ENCODE measurements at regions not wholly inside any gene's neighbourhood (a gene's known extent, or its start where the extent isn't known, plus 50 kb on each side); places are given as distances from the start of the nearest gene placed in this dataset.
"Not testable (repeated sequence)": the region's sequence is repeated elsewhere in the genome, so short reads cannot be mapped to it uniquely, and the experiment has no call there.

- DNase-seq = no peak
These were observed 535.4 kb downstream of the ADRA2A start for GRCh38 chr10:111612273-111612672.

- no peak for DNase-seq
These were observed 549.4 kb downstream of the GPAM start for GRCh38 chr10:111634191-111634590.

GRCh38 chr10:111646021-111646420, 537.5 kb downstream of the GPAM start:
- DNase-seq = no peak

GRCh38 chr10:111648046-111648445, 535.5 kb downstream of the GPAM start:
- no peak for DNase-seq

GRCh38 chr10:111649080-111649479, 534.5 kb downstream of the GPAM start:
- DNase-seq = not testable (repeated sequence)

GRCh38 chr10:111650088-111650487, 533.5 kb downstream of the GPAM start:
- no peak for DNase-seq

- DNase-seq = no peak
These were observed 527.5 kb downstream of the GPAM start for GRCh38 chr10:111656066-111656465.

- no peak for DNase-seq
These were observed 505.8 kb downstream of the GPAM start for GRCh38 chr10:111677759-111678158.

- no peak for DNase-seq
These were observed 496.8 kb downstream of the GPAM start for GRCh38 chr10:111686796-111687195.

- no peak for DNase-seq
These were observed 484.9 kb downstream of the GPAM start for GRCh38 chr10:111698711-111699110.

- DNase-seq = no peak
These were observed 479.6 kb downstream of the GPAM start for GRCh38 chr10:111703986-111704385.

- DNase-seq = no peak
These were observed 478.5 kb downstream of the GPAM start for GRCh38 chr10:111705021-111705420.

GRCh38 chr10:111706331-111706730, 477.2 kb downstream of the GPAM start:
- DNase-seq = no peak

GRCh38 chr10:111707076-111707475, 476.5 kb downstream of the GPAM start:
- DNase-seq = no peak

GRCh38 chr10:111709603-111710002, 474.0 kb downstream of the GPAM start:
- DNase-seq = no peak

- DNase-seq = no peak
These were observed 467.5 kb downstream of the GPAM start for GRCh38 chr10:111716032-111716431.

- no peak for DNase-seq
These were observed 459.4 kb downstream of the GPAM start for GRCh38 chr10:111724121-111724520.

- no peak for DNase-seq
These were observed 458.5 kb downstream of the GPAM start for GRCh38 chr10:111725050-111725449.

- no peak for DNase-seq
These were observed 451.3 kb downstream of the GPAM start for GRCh38 chr10:111732166-111732785.

GRCh38 chr10:111739125-111739873, 444.3 kb downstream of the GPAM start:
- no peak for DNase-seq

GRCh38 chr10:111739874-111740139, 443.8 kb downstream of the GPAM start:
- DNase-seq = no peak

- no peak for DNase-seq
These were observed 437.6 kb downstream of the GPAM start for GRCh38 chr10:111745982-111746381.

- no peak for DNase-seq
These were observed 435.8 kb downstream of the GPAM start for GRCh38 chr10:111747751-111748150.

GRCh38 chr10:111748184-111748583, 435.4 kb downstream of the GPAM start:
- DNase-seq = no peak

Data from activated CD4-positive, CD25-positive, alpha-beta regulatory T cell treated with anti-CD3 and anti-CD28 coated beads, Interleukin-2, amount 50 U/mL, for 72 hours (primary cell).